Fibroblast of peridontal ligament (primary cell): ENCODE measurements at regions not wholly inside any gene's neighbourhood (a gene's known extent, or its start where the extent isn't known, plus 50 kb on each side); places are given as distances from the start of the nearest gene placed in this dataset.

ENCODE experiments used
- DNase-seq: peaks from one replicate; pipeline ENCODE4 v3.0.0-alpha.2; 2010; ENCODE audit errors: extremely low read depth

DNA sequence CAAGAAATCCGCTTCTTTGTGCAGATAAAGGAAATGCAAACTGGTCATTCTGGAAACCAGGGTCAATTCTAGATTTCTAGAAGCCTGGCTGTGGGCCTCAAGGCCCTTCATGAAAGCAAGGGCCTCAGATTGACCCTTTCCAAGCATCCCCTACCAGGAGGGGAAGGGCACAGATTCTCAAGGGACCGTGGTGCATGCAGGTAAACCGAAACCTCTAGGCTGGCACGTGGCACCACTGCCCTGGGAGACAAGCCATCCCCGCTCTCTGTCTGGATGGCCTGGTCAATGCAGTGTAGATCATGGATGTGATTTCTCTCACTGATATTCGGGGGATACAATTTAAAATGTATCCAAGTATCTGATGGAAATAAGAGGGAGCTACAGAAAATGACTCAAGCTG lies 69.4 kb downstream of the TOMM20 start:
- DNase-seq = no peak

DNA sequence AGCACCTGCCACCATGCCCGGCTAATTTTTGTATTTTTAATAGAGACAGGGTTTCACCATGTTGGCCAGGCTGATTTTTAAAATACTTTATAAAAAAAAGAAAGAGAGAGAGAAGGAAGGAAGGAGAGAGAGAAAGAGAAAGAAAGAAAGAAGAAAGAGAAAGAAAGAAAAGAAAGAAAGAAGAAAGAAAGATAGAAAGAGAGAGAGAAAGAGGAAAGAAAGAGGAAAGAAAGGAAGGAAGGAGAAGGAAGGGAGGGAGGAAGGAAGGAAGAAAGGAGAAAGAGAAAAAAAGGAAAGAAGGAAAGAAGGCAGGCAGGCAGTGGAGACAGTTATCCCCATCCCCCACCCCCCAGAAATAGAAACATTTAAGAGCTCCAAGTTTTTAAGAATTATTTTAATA lies 69.9 kb downstream of the TOMM20 start:
- no peak for DNase-seq

DNA sequence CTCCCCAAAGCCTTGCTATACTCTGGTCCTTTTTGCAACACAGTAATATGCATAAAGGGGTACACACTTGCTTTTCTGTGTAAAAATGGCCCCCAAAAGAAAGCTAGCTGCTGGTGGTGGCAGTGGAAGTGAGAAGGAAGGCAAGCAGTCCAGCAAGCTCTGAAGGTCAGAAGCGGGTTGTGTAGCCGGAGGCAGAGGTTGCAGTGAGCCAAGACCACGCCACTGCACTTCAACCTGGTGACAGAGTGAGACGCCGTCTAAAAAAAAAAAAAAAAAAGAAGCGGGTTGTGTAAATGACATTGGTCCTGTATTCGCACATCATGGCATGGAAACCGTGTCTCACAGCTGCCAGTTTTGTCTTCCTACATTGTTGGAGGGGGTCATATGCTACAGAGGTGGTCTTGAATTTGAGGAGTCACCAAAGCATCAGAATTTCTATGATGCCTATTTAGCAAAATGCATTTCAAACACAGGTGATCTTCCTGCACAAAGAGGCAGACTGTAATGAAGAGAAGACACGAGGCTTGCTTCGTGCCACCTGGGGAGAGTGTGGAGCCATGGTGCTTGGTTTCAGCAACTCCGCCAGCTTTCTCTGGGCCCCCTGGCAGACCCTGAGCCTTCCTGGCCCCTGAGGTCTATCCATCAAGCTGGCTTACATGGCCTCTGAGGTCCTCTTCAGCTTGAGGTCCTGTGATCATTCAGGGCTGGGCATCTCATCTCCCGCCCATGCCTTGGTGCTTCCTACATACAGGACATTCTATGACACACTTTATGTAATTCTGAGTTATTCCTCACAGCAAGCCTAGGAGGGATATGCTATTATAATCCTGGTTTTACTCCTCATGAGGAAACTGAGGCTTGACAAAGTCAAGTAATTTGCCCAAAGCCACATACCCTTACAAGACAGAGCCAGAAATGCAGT lies 71.0 kb downstream of the TOMM20 start:
- no peak for DNase-seq

DNA sequence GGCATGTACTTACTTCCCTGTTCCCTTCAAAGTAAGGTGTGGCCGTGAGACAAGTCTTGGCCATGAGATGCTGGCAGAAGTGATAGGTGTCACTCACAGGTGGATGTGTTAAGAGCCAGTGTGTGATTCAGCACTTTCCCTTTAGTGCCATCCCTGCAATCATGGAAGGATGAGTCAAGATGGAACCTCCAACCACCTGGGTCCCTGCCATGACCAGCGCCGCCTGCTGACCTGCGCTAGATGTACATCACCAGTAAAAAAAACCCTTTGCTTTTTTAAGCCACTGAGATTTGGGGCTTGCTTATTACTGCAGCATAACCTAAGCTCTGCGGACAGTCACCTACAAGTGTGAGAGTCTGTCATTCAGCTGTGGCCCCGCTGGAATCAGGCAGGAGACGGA lies 71.7 kb downstream of the TOMM20 start:
- no peak for DNase-seq

GRCh38 chr1:235054936-235055335 lies 73.7 kb downstream of the TOMM20 start:
- no peak for DNase-seq

- DNase-seq = no peak
These were observed 74.2 kb downstream of the TOMM20 start for GRCh38 chr1:235054466-235054865.

DNA sequence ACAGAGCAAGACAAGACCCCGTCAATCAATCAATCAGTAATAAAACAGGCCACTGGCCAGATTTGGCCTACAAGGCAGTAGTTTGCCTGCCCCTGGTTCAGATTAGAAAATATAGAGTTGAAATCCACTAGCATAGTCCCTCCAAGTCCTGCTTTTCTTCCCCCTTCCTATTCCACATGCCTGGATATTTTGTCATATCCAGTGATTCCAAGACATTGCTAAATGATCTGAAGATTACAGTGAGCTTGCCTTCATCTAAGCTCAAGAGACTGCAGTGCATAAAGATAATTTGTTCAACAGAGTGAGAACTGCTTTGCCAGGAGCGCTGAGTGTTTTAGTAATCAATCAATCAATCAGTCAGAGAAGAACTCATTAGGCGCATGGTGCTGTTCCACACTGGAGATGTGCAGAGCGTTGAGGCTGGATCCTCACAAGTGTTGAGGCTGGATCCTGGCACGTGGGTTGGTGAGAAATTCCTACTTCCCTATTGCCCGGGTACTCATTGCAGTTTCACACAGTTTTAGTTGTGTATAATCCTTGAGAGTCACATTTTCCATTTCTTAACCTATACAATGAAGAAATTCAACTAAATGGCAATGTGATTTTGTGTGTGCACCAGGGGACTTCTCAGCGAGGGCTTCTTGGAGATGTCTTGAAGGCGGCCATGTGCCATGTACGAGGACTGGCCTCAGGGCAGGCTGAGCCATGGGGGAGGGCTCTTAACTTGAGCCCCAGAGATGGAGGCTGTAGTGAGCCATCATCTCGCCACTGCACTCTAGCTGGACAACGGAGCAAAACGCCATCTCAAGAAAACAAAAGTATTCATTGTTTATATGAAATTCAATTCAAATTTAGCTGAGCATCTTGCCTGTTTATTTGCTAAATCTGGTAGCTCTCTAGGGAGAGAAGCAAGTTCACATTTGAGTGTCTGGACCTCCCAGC lies 76.3 kb downstream of the TOMM20 start:
- peak; percentile 57 for DNase-seq

GRCh38 chr1:235051521-235051920 lies 77.1 kb downstream of the TOMM20 start:
- no peak for DNase-seq

- DNase-seq = peak; percentile 67
These were observed 77.7 kb downstream of the TOMM20 start for GRCh38 chr1:235050911-235051360.

GRCh38 chr1:235049716-235050378 lies 78.8 kb downstream of the TOMM20 start:
- DNase-seq = peak; percentile 59

DNA sequence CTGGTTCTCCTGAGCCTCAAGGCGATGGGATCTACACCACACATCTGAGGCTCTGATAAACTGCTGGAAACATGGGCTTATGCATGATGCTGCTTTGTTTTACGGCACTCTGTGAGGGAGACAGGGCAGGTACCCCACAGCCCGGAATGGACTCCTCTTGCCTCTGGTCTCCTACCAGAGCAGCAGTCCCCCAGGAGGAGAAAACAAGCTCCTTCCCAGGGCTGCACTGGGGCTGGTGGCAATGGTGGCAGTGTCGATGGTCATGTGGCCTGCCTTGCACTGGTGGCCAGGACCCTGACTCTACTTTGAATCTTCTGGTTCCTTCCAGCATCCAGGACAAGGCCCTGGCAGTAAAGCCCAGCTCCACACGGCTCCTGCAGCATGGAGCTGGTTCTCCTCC lies 79.4 kb downstream of the TOMM20 start:
- no peak for DNase-seq

GRCh38 chr1:235047331-235047871 lies 81.2 kb downstream of the TOMM20 start:
- DNase-seq = no peak

DNA sequence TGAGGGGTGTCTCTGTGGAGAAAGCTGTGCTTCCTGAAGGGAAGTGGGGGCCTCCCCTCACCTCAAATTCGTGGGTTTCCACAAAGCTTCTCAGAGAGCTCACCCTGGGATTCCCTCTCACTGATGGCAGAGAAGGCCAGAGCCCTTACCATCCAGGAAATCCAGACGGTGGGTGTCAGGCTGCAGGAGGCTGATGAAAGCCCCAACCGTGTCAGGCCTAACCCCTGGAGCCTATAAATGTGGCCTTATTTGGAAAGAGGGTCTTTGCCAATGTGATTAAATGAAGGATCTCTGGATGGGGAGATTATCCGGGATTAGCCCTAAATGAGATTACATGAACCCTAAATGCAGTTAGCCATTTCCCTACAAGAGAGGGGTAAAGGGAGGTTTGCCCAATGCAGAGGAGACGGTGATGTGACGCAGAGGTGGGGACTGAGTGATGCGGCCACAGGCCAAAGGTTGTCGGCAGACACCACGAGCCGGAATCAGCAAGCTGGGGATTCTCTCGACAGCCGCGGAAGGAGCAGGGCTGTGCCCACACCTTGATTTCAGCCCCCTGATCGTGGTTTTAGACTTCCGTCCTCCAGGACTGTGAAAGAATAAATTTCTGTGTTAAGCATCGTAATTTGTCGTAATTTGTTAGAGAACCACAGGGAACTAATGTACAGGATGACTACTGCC lies 82.6 kb downstream of the TOMM20 start:
- DNase-seq = no peak

- peak; percentile 86 for DNase-seq
These were observed 83.5 kb downstream of the TOMM20 start for GRCh38 chr1:235045034-235045690.

GRCh38 chr1:235043234-235043633 lies 85.4 kb downstream of the TOMM20 start:
- DNase-seq = no peak

- no peak for DNase-seq
These were observed 89.9 kb downstream of the TOMM20 start for GRCh38 chr1:235038701-235039100.

- no peak for DNase-seq
These were observed 92.7 kb downstream of the TOMM20 start for GRCh38 chr1:235035928-235036327.

- no peak for DNase-seq
These were observed 97.6 kb downstream of the TOMM20 start for GRCh38 chr1:235030919-235031596.

DNA sequence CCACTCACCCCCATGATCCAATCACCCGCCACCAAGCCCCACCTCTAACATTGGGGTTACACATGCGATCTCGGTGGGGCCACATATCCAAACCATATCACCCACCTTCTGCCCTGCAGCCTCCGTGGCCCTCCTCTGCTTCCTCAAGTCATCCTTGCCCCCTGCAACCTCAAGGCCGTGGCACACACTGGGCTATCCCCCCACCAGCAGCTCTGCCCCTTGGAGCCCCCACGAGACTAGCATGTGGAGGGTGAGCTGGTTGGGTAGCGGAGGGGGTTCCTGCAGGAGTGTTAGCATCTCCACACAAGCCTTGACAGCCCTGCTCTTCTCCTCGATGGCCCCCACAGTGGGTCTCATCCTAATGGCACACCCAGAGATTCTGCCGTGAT lies 100.8 kb downstream of the TOMM20 start:
- no peak for DNase-seq
